WTC11 (cell line): ENCODE measurements at regions not wholly inside any gene's neighbourhood (a gene's known extent, or its start where the extent isn't known, plus 50 kb on each side); places are given as distances from the start of the nearest gene placed in this dataset.
A peak's percentile ranks its signal among the peaks of the same experiment; 100 is the strongest.

Source experiments
- ATAC-seq: fragments of 200-7000 bp; cut with Tn5 transposase; 2 replicates; pipeline ENCODE4 v1.10.0; 2021; ENCODE audit warnings: mild to moderate bottlenecking, moderate library complexity
- CTCF ChIA-PET: fragments of 300-600 bp; sonication (Branson Sonifier 250); formaldehyde crosslinking; loops from one replicate; lab custom pipeline; 2021; ENCODE audit warnings: antibody characterized with exemption; lab: Charles Lee
- POLR2A ChIA-PET: fragments of 350-600 bp; sonication (Branson Sonifier 250); formaldehyde crosslinking; loops from one replicate; lab custom pipeline; 2021; ENCODE audit warnings: antibody characterized with exemption; lab: Charles Lee
- DNase-seq: peaks from one replicate; pipeline ENCODE4 v3.0.0; 2021; ENCODE audit warnings: low spot score
- H3K27ac Mint-ChIP-seq: 2 replicates; pipeline ENCODE4 v1.8.0; 2021; ENCODE audit warnings: mixed read lengths
- H3K27me3 Mint-ChIP-seq: 2 replicates; pipeline ENCODE4 v1.8.0; 2021; ENCODE audit warnings: low read depth, mild to moderate bottlenecking, moderate library complexity, mixed read lengths
- H3K36me3 Mint-ChIP-seq: 2 replicates; pipeline ENCODE4 v1.8.0; 2021; ENCODE audit warnings: mixed read lengths
- H3K4me1 Mint-ChIP-seq: 2 replicates; pipeline ENCODE4 v1.8.0; 2022; ENCODE audit warnings: mixed read lengths
- H3K4me3 Mint-ChIP-seq: 2 replicates; pipeline ENCODE4 v1.8.0; 2021; ENCODE audit warnings: mild to moderate bottlenecking, moderate library complexity, mixed read lengths
- H3K9me3 Mint-ChIP-seq: 2 replicates; pipeline ENCODE4 v1.8.0; 2021; ENCODE audit warnings: mixed read lengths
- ETV6 ChIP-seq: sonication (generic); formaldehyde crosslinking; IDR thresholded peaks from 2 replicates; pipeline ENCODE4 v1.8.1; 2022; ENCODE audit warnings: mild to moderate bottlenecking, missing genetic modification reagents
- GABPB1 ChIP-seq: sonication (generic); formaldehyde crosslinking; IDR thresholded peaks from 2 replicates; pipeline ENCODE4 v1.8.1; 2023; ENCODE audit warnings: mild to moderate bottlenecking, missing genetic modification reagents
- GTF2I ChIP-seq: fragments of 250-450 bp; sonication (Bioruptor Pico); conservative IDR thresholded peaks from 2 replicates; pipeline ENCODE4 v1.4.0; 2021; ENCODE audit warnings: mild to moderate bottlenecking
- IRF2 ChIP-seq: sonication (generic); formaldehyde crosslinking; IDR thresholded peaks from 2 replicates; pipeline ENCODE4 v1.8.0; 2022; ENCODE audit warnings: low read depth, missing genetic modification reagents, borderline replicate concordance
- JAZF1 ChIP-seq: fragments of 250-450 bp; sonication (Bioruptor Pico); IDR thresholded peaks from 2 replicates; pipeline ENCODE4 v1.9.0; 2021; ENCODE audit warnings: moderate library complexity, mild to moderate bottlenecking, inconsistent platforms
- PRRX2 ChIP-seq: fragments of 250-450 bp; sonication (Bioruptor Pico); IDR thresholded peaks from 2 replicates; pipeline ENCODE4 v1.8.0; 2021; ENCODE audit warnings: mild to moderate bottlenecking
- ZBTB21 ChIP-seq: sonication (generic); formaldehyde crosslinking; IDR thresholded peaks from 2 replicates; pipeline ENCODE4 v1.8.1; 2023; ENCODE audit warnings: mild to moderate bottlenecking, missing genetic modification reagents, borderline replicate concordance
- TF ChIP-seq, protein P1 (sequence below): sonication (generic); formaldehyde crosslinking; IDR thresholded peaks from 2 replicates; pipeline ENCODE4 v1.8.0; 2022; ENCODE audit warnings: missing genetic modification reagents
- TF ChIP-seq, protein P2 (sequence below): sonication (generic); formaldehyde crosslinking; IDR thresholded peaks from 2 replicates; pipeline ENCODE4 v1.8.1; 2022; ENCODE audit warnings: mild to moderate bottlenecking, moderate library complexity, missing genetic modification reagents
- TF ChIP-seq, protein P3 (sequence below): fragments of 250-450 bp; sonication (Bioruptor Pico); IDR thresholded peaks from 2 replicates; pipeline ENCODE4 v1.9.0; 2021; ENCODE audit warnings: mild to moderate bottlenecking
- TF ChIP-seq, protein P4 (sequence below): fragments of 250-450 bp; sonication (Bioruptor Pico); IDR thresholded peaks from 2 replicates; pipeline ENCODE4 v2.1.2; 2022; ENCODE audit warnings: mild to moderate bottlenecking, moderate library complexity
- TF ChIP-seq, protein P5 (sequence below): fragments of 250-450 bp; sonication (Bioruptor Pico); IDR thresholded peaks from 2 replicates; pipeline ENCODE4 v1.9.0; 2021; ENCODE audit warnings: mild to moderate bottlenecking, borderline replicate concordance

DNA sequence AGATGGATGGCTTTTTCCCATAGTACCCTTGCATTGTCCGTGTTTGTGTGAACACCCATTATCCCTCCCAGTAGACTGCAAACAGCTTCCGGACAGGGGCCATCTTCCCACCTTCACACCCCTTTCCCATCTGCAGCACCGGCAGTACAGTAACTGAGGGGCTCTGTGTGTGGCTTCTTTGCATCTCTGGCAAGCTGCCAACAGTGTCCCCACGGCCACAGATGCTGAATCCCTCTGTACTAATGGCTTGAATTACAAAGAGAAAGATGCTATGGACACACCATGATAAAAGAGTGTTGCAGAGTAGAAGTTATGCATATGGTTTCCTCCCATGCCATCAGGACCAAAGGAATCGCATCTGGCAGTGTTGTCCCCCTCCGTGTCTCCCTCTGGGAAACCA lies 101.1 kb upstream of the CDYL start:
- Mint-ChIP-seq H3K4me3 (no peak overlapping the region), H3K36me3 (no peaks in the 10 kb centered on the region), H3K4me1 (peaks cover 30% of the 10 kb centered on the region), H3K9me3 (no peaks in the 10 kb centered on the region), H3K27me3 (peaks cover 7% of the 10 kb centered on the region), H3K27ac (no peak overlapping the region)
- POLR2A ChIA-PET = no interaction called here
- DNase-seq = no peak
- TF ChIP-seq, protein P1, sequence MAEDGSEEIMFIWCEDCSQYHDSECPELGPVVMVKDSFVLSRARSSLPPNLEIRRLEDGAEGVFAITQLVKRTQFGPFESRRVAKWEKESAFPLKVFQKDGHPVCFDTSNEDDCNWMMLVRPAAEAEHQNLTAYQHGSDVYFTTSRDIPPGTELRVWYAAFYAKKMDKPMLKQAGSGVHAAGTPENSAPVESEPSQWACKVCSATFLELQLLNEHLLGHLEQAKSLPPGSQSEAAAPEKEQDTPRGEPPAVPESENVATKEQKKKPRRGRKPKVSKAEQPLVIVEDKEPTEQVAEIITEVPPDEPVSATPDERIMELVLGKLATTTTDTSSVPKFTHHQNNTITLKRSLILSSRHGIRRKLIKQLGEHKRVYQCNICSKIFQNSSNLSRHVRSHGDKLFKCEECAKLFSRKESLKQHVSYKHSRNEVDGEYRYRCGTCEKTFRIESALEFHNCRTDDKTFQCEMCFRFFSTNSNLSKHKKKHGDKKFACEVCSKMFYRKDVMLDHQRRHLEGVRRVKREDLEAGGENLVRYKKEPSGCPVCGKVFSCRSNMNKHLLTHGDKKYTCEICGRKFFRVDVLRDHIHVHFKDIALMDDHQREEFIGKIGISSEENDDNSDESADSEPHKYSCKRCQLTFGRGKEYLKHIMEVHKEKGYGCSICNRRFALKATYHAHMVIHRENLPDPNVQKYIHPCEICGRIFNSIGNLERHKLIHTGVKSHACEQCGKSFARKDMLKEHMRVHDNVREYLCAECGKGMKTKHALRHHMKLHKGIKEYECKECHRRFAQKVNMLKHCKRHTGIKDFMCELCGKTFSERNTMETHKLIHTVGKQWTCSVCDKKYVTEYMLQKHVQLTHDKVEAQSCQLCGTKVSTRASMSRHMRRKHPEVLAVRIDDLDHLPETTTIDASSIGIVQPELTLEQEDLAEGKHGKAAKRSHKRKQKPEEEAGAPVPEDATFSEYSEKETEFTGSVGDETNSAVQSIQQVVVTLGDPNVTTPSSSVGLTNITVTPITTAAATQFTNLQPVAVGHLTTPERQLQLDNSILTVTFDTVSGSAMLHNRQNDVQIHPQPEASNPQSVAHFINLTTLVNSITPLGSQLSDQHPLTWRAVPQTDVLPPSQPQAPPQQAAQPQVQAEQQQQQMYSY (CRISPR knock-in tag) = no peak
- TF ChIP-seq GABPB1 (CRISPR knock-in tag) (no peak), ZBTB21 (CRISPR knock-in tag) (no peak)
- TF ChIP-seq, protein P2, sequence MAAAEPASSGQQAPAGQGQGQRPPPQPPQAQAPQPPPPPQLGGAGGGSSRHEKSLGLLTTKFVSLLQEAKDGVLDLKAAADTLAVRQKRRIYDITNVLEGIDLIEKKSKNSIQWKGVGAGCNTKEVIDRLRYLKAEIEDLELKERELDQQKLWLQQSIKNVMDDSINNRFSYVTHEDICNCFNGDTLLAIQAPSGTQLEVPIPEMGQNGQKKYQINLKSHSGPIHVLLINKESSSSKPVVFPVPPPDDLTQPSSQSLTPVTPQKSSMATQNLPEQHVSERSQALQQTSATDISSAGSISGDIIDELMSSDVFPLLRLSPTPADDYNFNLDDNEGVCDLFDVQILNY = no peak
- TF ChIP-seq, protein P3, sequence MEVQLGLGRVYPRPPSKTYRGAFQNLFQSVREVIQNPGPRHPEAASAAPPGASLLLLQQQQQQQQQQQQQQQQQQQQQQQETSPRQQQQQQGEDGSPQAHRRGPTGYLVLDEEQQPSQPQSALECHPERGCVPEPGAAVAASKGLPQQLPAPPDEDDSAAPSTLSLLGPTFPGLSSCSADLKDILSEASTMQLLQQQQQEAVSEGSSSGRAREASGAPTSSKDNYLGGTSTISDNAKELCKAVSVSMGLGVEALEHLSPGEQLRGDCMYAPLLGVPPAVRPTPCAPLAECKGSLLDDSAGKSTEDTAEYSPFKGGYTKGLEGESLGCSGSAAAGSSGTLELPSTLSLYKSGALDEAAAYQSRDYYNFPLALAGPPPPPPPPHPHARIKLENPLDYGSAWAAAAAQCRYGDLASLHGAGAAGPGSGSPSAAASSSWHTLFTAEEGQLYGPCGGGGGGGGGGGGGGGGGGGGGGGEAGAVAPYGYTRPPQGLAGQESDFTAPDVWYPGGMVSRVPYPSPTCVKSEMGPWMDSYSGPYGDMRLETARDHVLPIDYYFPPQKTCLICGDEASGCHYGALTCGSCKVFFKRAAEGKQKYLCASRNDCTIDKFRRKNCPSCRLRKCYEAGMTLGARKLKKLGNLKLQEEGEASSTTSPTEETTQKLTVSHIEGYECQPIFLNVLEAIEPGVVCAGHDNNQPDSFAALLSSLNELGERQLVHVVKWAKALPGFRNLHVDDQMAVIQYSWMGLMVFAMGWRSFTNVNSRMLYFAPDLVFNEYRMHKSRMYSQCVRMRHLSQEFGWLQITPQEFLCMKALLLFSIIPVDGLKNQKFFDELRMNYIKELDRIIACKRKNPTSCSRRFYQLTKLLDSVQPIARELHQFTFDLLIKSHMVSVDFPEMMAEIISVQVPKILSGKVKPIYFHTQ (CRISPR knock-in tag) = no peak
- TF ChIP-seq, protein P4, sequence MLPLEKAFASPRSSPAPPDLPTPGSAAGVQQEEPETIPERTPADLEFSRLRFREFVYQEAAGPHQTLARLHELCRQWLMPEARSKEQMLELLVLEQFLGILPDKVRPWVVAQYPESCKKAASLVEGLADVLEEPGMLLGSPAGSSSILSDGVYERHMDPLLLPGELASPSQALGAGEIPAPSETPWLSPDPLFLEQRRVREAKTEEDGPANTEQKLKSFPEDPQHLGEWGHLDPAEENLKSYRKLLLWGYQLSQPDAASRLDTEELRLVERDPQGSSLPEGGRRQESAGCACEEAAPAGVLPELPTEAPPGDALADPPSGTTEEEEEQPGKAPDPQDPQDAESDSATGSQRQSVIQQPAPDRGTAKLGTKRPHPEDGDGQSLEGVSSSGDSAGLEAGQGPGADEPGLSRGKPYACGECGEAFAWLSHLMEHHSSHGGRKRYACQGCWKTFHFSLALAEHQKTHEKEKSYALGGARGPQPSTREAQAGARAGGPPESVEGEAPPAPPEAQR = no peak
- CTCF ChIA-PET = interaction anchor here (0.8 kb wide), 1 partner anchor 42 kb away, joined by 4 read pairs; no protein-coding TSS in a partner anchor
- peak; percentile 18; the same call in 1 of the 2 replicates for ATAC-seq

DNA sequence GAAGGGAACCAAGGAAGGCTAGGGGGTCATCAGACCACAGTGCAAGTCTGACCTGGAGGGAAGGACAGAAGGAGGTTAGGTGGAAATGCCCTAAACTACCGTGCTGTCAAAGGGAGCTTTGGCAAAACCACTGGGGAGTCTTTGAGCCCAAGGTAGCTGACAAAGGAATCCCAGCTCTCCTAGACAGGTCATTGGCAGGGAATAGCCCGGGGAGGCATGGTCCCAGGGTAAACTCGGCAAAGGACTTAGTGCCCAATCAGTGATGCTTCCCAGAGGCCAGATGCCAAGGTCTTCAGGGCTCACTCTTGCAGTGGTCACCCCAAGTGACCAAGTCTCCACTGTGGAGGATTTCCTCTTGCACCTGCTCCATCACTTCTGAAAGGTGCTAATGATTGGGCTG lies 102.3 kb upstream of the CDYL start:
- no peaks in the 10 kb centered on the region for H3K36me3 Mint-ChIP-seq
- ChIA-PET CTCF (no interaction called here), POLR2A (no interaction called here)
- H3K9me3 Mint-ChIP-seq = no peaks in the 10 kb centered on the region
- DNase-seq = no peak
- H3K27me3 Mint-ChIP-seq = peaks cover 7% of the 10 kb centered on the region
- no peak overlapping the region for H3K27ac Mint-ChIP-seq
- no peak for TF ChIP-seq IRF2 (CRISPR knock-in tag)
- no peak for TF ChIP-seq JAZF1 (CRISPR knock-in tag)
- no peak for TF ChIP-seq ETV6 (CRISPR knock-in tag)
- TF ChIP-seq PRRX2 (CRISPR knock-in tag) = no peak
- no peak for TF ChIP-seq GTF2I (CRISPR knock-in tag)
- no peak for ATAC-seq
- no peak overlapping the region for H3K4me3 Mint-ChIP-seq
- H3K4me1 Mint-ChIP-seq = peaks cover 28% of the 10 kb centered on the region

DNA sequence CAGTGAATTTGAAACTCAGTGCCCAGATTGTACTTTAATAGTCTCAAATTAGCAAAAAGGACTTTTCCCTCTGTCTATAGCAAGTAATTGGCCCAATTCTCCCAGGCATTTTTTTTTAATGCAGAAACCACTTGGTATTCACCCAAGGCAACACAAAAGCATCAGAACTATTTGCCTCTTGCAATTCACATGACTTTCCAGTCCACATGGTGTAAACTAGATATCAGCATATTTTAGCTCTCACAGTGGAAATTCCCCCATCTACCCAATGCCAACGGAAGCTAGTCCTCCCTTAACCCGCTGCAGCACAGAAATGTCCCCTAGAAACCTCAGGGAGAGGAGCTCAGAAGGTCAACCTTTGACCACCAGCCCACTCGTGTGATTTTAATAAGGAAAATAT lies 103.4 kb upstream of the CDYL start:
- Mint-ChIP-seq H3K27me3 (peaks cover 9% of the 10 kb centered on the region), H3K9me3 (no peaks in the 10 kb centered on the region), H3K36me3 (no peaks in the 10 kb centered on the region), H3K27ac (no peak overlapping the region), H3K4me3 (no peak overlapping the region), H3K4me1 (peaks cover 35% of the 10 kb centered on the region)
- TF ChIP-seq, protein P5, sequence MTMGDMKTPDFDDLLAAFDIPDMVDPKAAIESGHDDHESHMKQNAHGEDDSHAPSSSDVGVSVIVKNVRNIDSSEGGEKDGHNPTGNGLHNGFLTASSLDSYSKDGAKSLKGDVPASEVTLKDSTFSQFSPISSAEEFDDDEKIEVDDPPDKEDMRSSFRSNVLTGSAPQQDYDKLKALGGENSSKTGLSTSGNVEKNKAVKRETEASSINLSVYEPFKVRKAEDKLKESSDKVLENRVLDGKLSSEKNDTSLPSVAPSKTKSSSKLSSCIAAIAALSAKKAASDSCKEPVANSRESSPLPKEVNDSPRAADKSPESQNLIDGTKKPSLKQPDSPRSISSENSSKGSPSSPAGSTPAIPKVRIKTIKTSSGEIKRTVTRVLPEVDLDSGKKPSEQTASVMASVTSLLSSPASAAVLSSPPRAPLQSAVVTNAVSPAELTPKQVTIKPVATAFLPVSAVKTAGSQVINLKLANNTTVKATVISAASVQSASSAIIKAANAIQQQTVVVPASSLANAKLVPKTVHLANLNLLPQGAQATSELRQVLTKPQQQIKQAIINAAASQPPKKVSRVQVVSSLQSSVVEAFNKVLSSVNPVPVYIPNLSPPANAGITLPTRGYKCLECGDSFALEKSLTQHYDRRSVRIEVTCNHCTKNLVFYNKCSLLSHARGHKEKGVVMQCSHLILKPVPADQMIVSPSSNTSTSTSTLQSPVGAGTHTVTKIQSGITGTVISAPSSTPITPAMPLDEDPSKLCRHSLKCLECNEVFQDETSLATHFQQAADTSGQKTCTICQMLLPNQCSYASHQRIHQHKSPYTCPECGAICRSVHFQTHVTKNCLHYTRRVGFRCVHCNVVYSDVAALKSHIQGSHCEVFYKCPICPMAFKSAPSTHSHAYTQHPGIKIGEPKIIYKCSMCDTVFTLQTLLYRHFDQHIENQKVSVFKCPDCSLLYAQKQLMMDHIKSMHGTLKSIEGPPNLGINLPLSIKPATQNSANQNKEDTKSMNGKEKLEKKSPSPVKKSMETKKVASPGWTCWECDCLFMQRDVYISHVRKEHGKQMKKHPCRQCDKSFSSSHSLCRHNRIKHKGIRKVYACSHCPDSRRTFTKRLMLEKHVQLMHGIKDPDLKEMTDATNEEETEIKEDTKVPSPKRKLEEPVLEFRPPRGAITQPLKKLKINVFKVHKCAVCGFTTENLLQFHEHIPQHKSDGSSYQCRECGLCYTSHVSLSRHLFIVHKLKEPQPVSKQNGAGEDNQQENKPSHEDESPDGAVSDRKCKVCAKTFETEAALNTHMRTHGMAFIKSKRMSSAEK (CRISPR knock-in tag) = no peak
- ChIA-PET POLR2A (no interaction called here), CTCF (no interaction called here)
- no peak for DNase-seq
- ATAC-seq = no peak
